Brain microvascular endothelial cell (primary cell): ENCODE measurements at regions not wholly inside any gene's neighbourhood (a gene's known extent, or its start where the extent isn't known, plus 50 kb on each side); places are given as distances from the start of the nearest gene placed in this dataset.
"Not testable (repeated sequence)": the region's sequence is repeated elsewhere in the genome, so short reads cannot be mapped to it uniquely, and the experiment has no call there.

Experiments used
- DNase-seq: peaks from one replicate; pipeline ENCODE4 v3.0.0-alpha.2; 2020
- H3K27ac ChIP-seq: fragments of 250-450 bp; sonication (Bioruptor Pico); 2 replicates; pipeline ENCODE4 v1.5.1; 2020; ENCODE audit warnings: mild to moderate bottlenecking, moderate library complexity
- H3K27me3 ChIP-seq: fragments of 250-450 bp; sonication (Bioruptor Pico); replicated peaks from 2 replicates; pipeline ENCODE4 v1.5.1; 2020; ENCODE audit warnings: mild to moderate bottlenecking
- H3K36me3 ChIP-seq: fragments of 250-450 bp; sonication (Bioruptor Pico); replicated peaks from 2 replicates; pipeline ENCODE4 v1.5.1; 2020; ENCODE audit warnings: mild to moderate bottlenecking
- H3K4me3 ChIP-seq: 2 replicates; pipeline ENCODE4 v1.5.1; 2011; ENCODE audit warnings: low read depth, mild to moderate bottlenecking, control low read depth, low read length, moderate library complexity
- CTCF ChIP-seq: IDR thresholded peaks from 2 replicates; pipeline ENCODE4 v1.5.1; 2011; ENCODE audit warnings: low read depth, mild to moderate bottlenecking, moderate library complexity, low read length, control low read depth, inconsistent platforms; ENCODE audit errors: missing control alignments
- in situ Hi-C: cut with HindIII; loops from 2 replicates; pipeline ENCODE4 v1.10.0; 2017; ENCODE audit warnings: low sequenced_read_pairs, low pct_ligation_motif_present

- H3K4me3 ChIP-seq, result no peak overlapping the region
- no peak overlapping the region for H3K27ac ChIP-seq
- no peak for DNase-seq
- TF ChIP-seq CTCF, result no peak
- H3K27me3 ChIP-seq, result no peaks in the 10 kb centered on the region
- in situ Hi-C loops, result no loop called here
- no peaks in the 10 kb centered on the region for H3K36me3 ChIP-seq
Observed at GRCh38 chr2:12558519-12558918, 158.2 kb upstream of the TRIB2 start.

- Histone ChIP-seq H3K27me3 (no peaks in the 10 kb centered on the region), H3K36me3 (no peaks in the 10 kb centered on the region), H3K27ac (no peak overlapping the region), H3K4me3 (no peak overlapping the region)
- in situ Hi-C loops, result no loop called here
- DNase-seq, result no peak
- no peak for TF ChIP-seq CTCF
Observed at GRCh38 chr2:12560618-12561017, 156.1 kb upstream of the TRIB2 start.

DNA sequence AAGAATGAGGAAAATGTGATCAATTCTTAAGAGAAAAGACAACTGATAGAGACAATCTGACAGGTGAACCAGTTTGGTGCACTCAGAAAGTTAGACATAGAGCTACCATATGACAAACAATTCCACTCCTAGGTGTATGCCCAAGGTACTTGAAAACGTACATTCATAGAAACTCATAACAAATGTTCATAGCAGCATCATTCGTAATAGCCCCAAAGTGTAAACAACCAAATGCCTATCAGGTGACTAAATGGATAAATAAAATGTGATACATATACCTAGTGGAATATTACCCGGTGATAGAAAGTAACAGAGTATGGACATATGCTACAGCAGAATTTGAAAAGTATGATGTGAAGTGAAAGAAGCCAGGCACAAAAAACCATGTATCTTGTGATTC is 149.3 kb upstream of the TRIB2 start:
- DNase-seq, result no peak
- in situ Hi-C loops, result no loop called here
- H3K27me3 ChIP-seq, result no peaks in the 10 kb centered on the region
- H3K4me3 ChIP-seq, result no peak overlapping the region
- H3K36me3 ChIP-seq, result no peaks in the 10 kb centered on the region
- no peak overlapping the region for H3K27ac ChIP-seq
- no peak for TF ChIP-seq CTCF

DNA sequence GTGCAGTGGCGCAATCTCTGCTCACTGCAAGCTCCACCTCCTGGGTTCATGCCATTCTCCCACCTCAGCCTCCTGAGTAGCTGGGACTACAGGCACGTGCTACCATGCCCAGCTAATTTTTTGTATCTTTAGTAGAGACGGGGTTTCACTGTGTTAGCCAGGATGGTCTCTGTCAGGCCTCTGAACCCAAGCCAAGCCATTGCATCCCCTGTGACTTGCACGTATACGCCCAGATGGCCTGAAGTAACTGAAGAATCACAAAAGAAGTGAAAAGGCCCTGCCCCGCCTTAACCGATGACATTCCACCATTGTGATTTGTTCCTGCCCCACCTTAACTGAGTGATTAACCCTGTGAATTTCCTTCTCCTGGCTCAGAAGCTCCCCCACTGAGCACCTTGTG is 147.2 kb upstream of the TRIB2 start:
- DNase-seq, H3K27ac ChIP-seq, H3K36me3 ChIP-seq, in situ Hi-C loops, H3K4me3 ChIP-seq, H3K27me3 ChIP-seq: not testable (repeated sequence)

- in situ Hi-C loops, DNase-seq, H3K27me3 ChIP-seq, H3K4me3 ChIP-seq, H3K36me3 ChIP-seq, H3K27ac ChIP-seq: not testable (repeated sequence)
Observed at GRCh38 chr2:12569929-12570328, 146.8 kb upstream of the TRIB2 start.

DNA sequence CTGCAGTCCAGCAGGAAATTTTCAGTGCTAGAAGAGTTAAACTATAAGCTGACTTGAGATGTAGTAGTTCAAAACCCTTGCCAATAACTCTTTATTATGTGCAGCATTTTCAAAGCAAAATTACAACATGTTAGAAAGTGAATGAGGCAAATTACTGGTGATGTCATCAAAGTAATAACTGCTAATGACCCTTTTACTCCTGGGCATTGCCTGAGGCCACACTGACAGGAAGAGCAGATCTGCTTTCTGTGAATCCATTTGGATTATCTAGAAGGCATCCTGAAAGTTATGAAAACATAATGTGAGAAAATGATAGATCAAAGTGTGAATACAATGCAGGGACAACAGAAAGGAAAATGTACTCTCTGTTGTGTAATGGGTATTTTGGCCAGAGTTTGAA is 139.6 kb upstream of the TRIB2 start:
- H3K27me3 ChIP-seq, result no peaks in the 10 kb centered on the region
- no peaks in the 10 kb centered on the region for H3K36me3 ChIP-seq
- in situ Hi-C loops, result no loop called here
- no peak for DNase-seq
- no peak overlapping the region for H3K27ac ChIP-seq
- TF ChIP-seq CTCF, result no peak
- no peak overlapping the region for H3K4me3 ChIP-seq

GRCh38 chr2:12577567-12578253 is 139.0 kb upstream of the TRIB2 start:
- Histone ChIP-seq H3K4me3 (no peak overlapping the region), H3K27ac (no peak overlapping the region), H3K27me3 (no peaks in the 10 kb centered on the region), H3K36me3 (no peaks in the 10 kb centered on the region)
- TF ChIP-seq CTCF, result no peak
- no peak for DNase-seq
- in situ Hi-C loops, result no loop called here
